Heart left ventricle (tissue), 13 donors: ENCODE measurements at regions not wholly inside any gene's neighbourhood (a gene's known extent, or its start where the extent isn't known, plus 50 kb on each side); places are given as distances from the start of the nearest gene placed in this dataset.

Experiments used
- POLR2A ChIP-seq, 2 donors: fragments of 450-650 bp; IDR thresholded peaks; one replicate each; pipeline ENCODE4 v1.6.1; 2017; ENCODE audit warnings: antibody characterized with exemption in 2 of 2, mild to moderate bottlenecking in 2 of 2, moderate library complexity in 2 of 2
- TF ChIP-seq, protein P1 (sequence below), 12 donors: fragments of 200-600 bp; sonication (generic) in 4 of 12; IDR thresholded peaks; one replicate each; pipeline versions ENCODE4 v1.5.0 to v1.8.0; 2018 to 2022; ENCODE audit warnings: antibody characterized with exemption in 12 of 12, mild to moderate bottlenecking in 5 of 12
- donor health status: ischemic (EF 13 %, LVEDD 7.1; RV severe dilation, severe dysfunction).
- donor health status: DM: no; HTN: yes; CAD: no.
- donor health status: DM: no; HTN: no; CAD: no.
- donor health status: ischemic (EF 25% LVEDD 6.9; RV normal size, moderate dysfunction).
- donor health status: ischemic (EF 25% LVEDD 5.7; RV mildly dilated, moderate dysfunction).
- donor health status: ischemic (EF 35%, LVEDD 5.7; RV mildly dilated, moderate dysfunction).
- donor health status: nonischemic (EF 11% LVEDD 7.7; RV severe dilation, severe dysfunction).
- donor health status: DM: yes; HTN: yes; CAD: no.
- donor health status: PGD.
- donor health status: ischemic (EF 29% LVEDD 5.4; RV normal size, mild dysfunction).
- donor health status: nonischemic (EF 23%, LVEDD 6.1; RV moderate dilation, normal function).

GRCh38 chr1:76744989-76745388, 122.3 kb upstream of the ST6GALNAC5 start:
- TF ChIP-seq POLR2A (IDR thresholded peaks at IDR 0.05), result no peak
- TF ChIP-seq, protein P1, sequence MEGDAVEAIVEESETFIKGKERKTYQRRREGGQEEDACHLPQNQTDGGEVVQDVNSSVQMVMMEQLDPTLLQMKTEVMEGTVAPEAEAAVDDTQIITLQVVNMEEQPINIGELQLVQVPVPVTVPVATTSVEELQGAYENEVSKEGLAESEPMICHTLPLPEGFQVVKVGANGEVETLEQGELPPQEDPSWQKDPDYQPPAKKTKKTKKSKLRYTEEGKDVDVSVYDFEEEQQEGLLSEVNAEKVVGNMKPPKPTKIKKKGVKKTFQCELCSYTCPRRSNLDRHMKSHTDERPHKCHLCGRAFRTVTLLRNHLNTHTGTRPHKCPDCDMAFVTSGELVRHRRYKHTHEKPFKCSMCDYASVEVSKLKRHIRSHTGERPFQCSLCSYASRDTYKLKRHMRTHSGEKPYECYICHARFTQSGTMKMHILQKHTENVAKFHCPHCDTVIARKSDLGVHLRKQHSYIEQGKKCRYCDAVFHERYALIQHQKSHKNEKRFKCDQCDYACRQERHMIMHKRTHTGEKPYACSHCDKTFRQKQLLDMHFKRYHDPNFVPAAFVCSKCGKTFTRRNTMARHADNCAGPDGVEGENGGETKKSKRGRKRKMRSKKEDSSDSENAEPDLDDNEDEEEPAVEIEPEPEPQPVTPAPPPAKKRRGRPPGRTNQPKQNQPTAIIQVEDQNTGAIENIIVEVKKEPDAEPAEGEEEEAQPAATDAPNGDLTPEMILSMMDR (IDR thresholded peaks at IDR 0.05), result no peak
